Retina (tissue), 1 donor: ENCODE measurements at regions not wholly inside any gene's neighbourhood (a gene's known extent, or its start where the extent isn't known, plus 50 kb on each side); places are given as distances from the start of the nearest gene placed in this dataset.

Experiments
- DNase-seq: peaks from one replicate; pipeline ENCODE4 v3.0.0-alpha.2; 2016

DNA sequence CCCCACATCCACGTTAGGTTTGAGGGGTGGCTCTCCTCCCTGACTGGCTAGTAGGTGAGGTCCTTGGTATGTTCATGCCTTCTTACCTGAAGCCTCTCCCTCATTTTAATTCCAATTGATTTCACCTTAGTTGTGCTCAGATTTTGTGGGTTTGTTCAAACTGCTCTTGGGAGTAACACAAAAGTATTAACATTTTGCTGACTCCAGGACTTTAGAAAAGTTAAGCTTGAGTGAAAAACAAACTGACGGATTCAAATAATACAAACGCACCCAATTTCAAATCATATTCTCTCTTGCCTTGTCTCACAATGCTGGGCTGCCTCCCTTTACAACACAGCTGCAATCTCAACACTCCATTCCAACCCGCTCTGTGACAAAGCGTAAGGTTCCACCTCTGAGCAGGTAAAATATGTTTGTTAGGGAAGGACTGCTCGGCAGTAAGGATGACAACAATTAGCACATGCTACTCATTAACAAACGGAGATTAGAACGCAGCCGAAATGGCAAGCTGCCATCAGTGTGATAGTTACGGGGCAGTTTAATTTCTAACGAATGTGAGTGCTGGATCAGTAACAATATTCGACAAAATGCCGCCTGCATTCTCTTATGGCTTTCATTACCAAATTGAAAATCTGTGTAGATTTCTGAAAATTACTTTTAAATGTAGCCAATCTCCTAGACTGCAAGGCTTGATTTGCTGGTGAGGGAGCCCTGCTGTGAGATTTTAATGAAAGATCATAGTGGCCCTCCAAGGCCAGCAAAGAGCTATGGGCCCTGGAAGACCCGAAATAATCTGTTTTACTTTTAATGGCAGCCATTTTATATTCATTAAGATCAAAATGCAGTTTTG is 730.6 kb upstream of the FANCL start:
- DNase-seq, result no peak

DNA sequence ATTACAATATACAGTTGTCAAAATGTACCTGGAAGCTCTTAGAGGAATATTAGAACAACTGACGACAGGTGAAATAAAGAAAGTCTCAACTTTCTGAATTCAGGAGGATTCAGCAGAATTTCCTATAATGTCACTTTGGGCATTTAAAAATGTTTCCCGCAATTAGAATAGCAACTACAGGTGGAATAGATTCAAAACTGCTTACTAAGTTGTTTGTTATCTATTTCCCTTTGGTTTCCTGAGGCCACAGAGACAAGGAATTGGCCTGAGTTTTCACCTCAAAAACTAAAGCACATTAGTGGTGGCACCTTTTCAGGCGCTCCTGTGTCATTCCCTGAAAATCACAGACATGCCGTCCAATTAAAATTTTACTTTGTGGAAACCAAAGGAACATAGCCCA is 729.2 kb upstream of the FANCL start:
- no peak for DNase-seq

DNA sequence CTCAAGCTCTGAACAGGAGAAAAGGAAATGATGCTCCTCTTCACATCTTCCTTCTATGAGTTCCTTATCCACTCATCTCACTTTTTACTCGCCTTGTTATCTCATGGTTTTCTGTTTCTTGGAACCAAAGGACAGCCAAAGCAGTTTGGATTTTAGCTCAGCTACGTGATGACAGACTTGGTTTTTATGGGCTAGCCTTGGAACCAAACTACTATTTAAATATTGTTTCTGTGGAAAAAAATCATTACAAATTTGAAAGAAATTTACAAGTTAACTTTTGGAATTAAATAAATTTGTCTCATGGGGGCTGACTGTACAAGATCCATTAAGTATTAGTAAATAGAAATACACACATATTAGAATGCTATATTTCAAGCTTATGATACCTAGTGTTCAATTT is 727.8 kb upstream of the FANCL start:
- DNase-seq, result no peak

DNA sequence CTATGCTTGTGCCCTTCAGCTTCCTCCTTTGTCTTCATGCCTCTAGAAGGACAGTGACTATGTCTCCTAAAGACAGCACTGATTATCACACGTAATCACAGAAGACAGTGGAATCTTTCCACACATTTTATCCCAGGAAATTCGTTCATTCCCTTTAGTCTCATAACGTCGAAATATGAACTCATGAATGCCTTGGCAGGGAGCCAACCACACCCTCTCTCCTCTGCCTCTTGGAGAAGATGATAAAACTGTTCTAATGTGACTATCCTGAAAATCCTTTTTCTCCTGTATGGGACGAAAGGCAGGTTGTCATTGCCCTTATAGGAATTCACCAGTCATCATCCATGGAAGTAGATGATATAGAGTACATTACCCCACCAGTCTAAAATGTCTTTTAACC is 726.6 kb upstream of the FANCL start:
- DNase-seq, result no peak

DNA sequence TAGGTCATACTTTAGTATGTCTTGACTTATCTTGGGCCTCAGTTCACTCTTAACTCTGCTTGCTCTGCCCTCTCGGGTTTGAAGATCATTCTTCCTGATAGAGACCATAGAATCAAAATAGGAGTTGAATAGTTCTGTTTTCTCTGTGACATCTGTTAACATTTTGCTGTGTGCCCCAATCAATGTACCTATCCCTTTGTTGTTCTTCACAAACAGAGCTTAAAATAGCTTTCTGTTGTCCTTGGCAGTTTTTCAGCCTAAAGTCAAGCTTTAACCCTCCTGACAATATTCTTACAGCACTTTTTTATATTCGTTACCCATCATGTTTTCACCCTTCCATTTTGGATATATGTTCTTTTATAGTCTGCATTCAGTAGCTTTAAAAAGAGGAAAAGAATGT is 724.5 kb upstream of the FANCL start:
- DNase-seq, result no peak

DNA sequence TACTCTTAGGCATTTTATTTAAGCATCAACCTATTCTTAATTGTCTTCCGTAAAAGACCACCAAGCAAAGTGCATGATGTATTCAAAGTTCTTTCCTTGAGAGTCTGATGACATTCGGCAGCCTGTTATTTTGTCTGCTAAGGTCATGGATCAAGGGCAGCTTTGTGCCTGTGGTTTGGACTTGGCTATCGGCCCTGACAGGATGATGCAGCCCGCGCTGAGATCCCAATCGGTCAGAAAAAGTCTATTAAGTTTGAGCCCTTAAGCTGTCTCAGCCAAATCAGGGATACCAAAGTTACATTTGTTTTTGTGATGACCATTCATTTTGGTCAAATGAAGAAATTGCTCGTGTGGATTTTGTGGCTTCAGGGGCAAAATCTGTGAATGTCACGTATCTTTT is 718.9 kb upstream of the FANCL start:
- DNase-seq, result no peak

DNA sequence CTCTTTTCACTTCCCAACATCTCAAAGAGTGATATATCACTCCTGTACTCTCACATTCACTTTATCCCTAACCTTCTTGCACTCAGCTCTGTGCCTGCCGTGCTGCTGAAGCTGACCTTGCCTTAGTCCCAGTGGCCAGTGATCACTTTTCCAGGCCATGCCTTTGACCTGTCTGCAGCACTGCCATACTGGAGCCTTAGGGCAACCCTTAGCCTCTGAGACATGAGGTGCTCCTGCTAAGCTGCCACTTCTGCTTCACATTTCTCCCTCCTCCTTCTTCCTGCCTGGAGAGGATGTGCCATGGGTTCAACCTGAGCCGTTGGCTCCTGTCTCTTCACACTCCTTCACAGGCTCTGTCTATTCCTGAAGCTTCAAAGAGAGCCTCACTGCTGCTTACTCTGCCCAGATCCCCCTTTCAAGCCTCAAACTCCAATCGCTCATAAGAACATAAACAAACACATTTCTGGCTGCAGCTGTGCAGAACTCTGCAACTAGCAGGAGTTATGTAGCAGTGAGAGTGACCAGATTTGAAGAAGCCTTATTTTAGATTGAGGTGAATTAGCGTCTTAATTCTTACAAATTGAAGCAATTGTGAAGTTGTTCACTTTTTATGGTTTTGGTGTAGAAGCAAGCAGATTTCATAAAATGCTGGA is 716.2 kb upstream of the FANCL start:
- no peak for DNase-seq

DNA sequence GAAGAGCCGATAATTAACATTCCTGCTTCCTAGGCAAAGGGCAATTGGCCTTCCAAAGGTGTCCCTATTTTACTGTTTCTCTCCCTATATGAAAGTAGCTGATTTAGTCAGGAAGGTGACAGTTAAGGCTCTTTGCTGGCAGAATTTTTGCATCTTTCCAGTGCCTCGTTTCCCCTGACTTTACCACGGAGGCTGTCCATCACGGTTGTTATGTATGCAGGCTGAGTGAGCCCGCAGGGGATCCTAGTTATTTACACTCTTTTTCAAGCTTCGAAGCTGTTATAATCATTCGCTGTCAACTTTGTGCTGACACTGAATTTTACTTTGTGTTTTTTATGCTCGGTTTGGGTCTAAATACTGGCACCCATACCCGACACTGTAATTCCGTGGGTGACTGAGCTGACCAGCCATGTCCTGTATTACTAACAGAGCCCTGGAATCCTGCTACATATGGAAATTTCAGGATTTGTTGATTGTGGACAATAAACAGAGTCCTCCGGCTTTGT is 713.8 kb upstream of the FANCL start:
- no peak for DNase-seq

DNA sequence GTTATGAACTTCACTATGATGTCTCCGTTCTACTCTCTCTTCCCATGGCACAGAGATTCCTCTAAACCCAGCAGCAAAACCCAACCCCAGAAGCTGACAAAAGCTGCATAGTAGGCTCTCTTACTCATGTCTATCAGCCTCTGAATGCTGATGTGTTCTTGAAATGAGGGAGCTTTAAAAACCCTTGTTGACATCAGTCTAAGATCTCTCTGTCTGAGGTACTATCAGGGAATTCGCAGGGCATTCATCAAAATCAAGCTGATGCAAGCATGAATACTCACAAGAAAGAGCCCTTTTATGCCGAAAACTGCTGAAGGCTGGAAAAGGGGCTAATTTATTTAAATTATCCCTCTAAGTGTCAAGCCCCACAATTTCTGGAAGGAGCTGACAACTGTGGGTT is 710.6 kb upstream of the FANCL start:
- no peak for DNase-seq

DNA sequence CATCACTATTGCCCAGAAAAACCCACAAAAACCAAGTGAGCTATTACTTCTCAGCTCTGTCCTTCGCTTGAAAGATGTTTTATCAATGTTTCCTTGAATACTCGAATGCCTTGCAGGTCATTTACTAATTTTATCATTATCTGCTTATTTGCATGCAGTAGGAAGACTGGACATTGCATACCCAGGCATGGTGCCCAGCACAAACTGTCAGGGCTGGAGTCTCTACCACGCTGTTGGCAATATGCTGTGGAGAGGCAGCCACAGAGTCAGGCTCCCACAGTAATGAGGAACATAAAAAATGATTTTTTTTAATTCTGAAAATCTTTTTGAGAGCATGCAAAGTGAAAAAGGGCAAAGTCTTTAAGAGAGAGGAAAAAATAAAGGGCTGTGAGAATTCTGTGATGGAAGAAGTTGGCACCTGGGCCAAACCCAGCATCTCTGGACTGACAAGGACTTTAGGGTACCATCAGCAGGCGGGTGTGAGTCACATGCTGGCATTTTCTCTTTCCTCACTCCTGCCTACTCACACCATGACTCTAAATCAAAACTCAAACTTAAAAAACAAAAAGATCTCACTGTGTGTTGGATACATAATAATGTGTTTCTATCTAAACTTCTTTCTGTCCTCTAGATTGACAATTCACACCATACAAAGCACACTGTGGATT is 709.8 kb upstream of the FANCL start:
- no peak for DNase-seq

DNA sequence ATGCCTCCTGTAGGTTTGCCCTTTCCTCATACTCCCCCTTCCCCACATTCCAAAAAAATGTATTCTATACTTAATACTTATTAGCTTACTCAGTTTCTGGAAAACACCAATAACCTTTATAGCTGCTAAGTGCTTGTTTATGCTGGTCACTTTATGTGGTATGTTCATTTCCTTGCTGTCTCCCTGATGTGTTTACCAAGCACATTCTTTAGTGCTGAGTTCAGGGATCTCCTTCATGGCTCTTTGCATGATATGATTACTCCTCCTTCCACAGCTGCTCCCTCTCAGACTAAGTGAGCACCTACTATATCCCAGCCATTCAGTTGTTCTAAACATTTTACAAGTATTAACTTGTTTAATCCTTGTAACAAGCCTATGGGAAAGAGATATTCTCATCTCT is 698.3 kb upstream of the FANCL start:
- no peak for DNase-seq

DNA sequence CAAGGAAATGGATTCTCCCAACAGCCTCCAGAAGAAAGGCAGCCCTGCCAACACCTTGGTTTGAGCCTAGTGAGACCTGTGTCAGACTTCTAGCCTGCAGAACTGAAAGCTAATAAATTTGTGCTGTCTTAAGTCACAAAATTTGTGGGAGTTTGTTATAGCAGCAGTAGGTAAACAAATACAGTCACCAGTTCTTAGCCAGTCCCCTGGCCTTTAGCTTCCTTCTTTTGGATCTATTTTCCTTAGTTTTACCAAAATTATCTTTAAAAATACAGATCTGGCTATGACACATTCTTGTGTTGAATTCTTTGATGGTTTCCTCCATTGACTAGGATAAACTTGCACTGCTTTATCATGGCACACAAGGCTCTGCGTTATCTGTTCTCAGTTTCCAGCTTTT is 697.9 kb upstream of the FANCL start:
- no peak for DNase-seq

DNA sequence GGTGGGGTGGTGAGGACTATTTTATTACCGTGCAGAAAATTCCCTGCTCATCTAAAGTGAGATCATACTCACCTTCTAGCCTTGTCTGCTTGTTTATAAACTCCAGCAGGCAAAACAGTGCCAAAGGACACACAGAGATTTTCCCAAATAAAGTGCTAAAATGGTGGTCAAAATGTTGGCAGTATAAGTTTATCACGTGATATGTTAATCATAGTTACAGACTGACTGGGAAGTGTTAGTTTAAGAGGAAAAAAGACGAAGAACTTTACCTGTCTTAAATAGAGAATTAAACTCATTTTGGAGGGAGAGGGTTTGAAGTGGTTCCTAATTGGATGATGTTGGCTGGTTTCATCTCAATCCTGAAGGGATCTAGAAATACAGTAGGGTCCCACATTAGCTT is 691.7 kb upstream of the FANCL start:
- DNase-seq, result no peak

DNA sequence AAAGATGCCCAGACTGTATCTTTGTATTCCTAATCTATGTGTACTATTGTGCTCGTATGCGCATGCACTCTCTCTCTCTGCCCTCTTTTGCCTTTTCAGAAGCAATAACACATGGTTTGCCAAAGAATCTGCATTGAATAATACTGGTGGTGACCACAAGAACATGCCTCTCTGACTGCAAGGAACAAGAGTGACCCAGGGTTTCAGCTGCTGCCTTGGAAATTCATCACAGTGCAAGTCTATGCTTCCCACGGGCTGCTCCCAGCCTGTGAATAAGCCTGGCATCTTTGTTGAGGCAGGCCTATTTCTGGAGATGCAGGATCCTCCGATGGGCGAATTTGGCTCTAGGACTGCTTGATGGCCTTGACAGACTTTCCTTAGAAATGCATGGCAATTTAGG is 689.4 kb upstream of the FANCL start:
- DNase-seq, result no peak

DNA sequence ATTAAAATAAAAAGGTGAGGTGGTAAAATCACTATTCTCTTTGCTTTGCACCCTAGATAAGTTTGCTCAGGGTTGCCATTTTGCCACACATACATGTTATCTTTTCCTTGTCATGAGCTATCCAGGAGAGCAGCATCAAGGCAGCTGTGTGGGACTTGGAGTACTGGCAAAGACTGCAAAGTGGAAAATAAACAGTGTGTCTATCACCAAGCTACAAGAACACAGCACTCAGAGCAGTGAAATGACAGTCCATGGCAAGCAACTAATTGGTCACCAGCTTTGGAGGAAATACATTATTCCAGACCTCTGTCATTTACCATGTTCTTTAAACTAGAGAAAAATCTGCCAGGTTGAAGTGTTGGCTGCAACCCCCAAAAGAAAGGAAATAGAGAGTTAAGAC is 687.8 kb upstream of the FANCL start:
- DNase-seq, result no peak

DNA sequence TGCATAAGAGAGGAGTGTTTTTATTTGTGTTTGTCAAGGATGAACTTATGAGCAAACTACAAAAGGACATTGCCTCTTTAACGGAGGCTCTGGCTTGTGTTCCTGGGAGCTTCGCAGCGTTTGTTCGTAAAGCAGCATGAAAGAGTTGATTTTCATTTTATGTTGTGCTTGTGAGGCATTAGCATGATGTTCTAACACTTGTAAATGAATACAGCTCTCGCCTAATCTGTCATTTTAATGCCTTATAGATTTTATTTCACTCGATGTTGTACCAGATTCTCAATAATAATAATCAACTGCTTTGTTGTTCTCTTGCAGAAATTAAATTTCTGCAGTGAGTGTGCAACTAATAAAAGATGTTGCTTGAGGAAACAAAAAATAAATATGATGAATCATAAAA is 687.3 kb upstream of the FANCL start:
- DNase-seq, result no peak

DNA sequence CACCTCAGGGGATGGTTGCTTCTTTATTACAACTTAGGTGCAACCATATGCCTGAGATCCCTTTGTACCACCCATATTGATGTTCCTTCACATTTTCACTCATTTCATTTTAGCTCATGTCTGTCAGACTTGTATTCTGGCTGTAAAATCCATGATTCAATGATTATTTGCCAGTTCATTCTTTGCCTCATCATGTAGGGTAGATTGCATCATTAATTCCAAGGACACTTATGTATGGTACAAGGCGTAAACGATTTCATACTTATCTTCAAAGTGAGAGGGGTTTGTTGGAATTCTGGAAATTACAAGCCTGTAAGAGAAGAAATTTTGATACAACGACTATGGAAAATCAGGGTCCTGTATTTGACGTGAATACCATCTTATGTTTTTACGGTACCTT is 685.0 kb upstream of the FANCL start:
- DNase-seq, result no peak

DNA sequence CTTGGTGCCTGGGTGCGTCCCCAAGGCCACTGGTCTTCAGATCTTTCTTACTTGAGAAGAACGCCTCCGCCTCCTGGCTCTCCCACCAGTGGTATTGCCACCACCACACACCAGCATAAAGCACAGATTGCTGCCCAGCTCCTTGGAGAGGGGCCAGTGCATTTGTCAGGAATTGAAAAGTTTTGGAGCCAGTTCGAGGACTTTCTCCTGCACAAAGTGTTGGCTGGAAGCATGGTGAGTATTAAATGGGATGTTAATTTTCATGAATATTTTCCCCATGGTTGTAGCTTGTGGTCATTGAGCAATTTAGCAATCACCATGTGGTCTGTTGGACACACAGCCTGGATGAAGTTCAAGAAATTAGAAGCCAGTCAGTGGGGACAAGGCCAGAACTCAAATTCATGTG is 684.6 kb upstream of the FANCL start:
- DNase-seq, result no peak

DNA sequence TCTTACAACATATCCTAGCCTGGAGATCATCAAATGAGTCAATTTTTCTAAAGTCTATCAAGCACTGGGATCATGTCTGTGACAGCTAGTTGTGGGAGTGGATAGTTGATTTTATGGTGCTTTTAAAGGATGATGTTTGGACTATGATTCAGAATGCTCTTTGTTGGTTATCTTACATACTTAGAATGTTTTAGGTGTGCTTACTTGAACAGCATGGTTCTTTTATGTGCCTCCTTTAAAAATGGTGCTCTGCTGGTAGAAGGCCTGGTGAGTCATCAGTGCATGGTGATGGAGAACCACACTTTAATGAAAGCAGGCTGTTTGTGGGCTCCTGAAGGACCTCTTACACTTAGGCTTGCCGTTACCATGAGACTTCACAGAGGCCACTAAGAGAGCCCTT is 682.7 kb upstream of the FANCL start:
- no peak for DNase-seq

DNA sequence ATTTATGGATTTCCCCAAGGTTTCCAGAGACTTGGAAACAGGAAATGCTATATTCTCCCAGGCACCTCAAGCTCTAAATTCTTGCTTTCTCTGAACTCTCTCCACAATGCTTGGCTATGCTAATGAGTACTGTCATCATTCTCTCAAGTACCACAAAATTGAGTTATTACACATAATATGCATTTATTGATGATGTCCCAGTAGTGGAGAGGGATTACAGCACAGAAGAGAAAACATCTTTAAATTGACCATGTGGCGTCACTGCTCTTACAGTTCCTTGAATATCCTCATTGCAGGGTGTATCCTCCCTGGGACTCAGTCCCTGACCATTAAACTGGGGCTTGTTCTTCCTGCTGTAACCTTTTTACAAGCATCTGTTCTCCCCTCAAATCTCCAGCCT is 681.1 kb upstream of the FANCL start:
- DNase-seq, result no peak

DNA sequence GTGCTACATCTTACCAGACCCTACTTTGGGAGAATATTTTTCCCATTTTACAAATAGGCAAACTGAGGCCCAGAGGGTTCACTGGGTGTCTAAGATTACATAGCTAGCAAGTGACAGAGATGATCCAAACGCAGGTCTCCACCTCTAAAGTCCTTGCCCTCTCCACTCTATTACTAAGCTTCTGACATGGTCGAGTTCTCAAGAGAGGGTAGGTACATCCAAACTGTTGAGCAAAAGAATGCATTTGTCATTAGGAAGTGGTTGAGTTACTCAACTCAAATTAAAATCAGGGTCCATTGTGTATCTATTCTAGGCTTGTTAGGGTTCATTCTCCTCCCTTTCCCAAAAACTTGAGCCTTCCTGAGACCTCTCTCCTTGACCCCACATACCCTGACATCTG is 680.6 kb upstream of the FANCL start:
- no peak for DNase-seq

DNA sequence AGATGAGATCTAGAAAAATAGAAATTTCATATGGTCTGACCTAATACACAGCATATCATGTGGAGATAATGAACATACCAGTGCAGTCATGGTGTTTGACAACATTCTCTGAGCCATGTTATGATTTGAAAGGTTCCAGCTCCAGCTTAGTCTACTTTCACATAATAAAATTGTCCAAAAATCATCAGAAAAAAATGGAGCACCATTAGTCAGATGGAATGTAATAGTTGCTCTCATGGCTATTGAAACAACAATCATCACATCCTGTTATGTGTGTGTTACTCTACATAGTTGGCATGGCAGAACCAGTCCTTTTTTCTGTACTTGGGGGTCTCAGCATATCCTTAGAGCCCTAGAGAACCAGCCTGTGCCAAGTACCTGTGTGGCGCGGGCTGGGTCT is 678.9 kb upstream of the FANCL start:
- no peak for DNase-seq

DNA sequence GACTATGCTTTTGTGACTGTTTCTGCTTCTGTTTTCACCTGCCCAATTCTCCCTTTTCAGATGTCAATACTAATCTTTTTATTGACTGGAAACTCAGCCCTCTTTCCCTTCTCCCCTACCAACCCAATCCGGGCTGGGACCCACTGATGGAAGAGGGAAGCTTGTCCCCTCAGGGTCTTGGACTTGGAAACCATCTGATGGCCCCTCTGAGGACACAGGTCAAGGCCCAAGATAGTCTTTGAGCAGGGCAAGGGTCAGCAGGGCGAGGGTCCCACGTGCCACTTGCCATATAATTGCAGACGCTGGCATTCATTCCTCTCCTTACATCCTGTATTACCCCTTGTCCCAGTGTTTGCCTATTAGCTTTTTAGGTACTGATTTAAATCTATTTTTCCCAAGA is 678.2 kb upstream of the FANCL start:
- DNase-seq, result no peak

DNA sequence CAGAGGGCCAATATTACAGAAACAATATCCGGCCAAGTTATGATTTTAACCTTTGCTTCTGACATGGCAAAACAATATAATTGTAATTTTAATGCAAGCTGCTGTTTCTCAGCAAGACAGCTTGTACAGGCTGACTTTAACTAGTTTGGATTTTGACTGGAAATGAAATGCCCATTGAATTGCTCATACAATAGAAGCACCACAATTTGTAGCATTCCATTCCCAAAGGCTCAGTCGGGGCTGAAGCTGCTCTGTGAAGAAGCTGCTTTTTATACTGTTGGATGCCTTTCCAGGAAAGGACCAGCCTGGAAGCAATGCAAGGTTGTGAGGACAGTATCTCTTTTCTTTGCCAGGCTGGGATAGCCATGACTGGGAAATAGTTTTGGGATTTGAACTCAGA is 677.0 kb upstream of the FANCL start:
- DNase-seq, result no peak
